HEK293 (cell line): ENCODE measurements at regions not wholly inside any gene's neighbourhood (a gene's known extent, or its start where the extent isn't known, plus 50 kb on each side); places are given as distances from the start of the nearest gene placed in this dataset.

Experiments used
- CTCF ChIA-PET: fragments of 350-600 bp; formaldehyde crosslinking; extraction: SDS; loops from one replicate; lab custom pipeline; 2021; ENCODE audit warnings: antibody characterized with exemption; lab: Yijun Ruan, JAX
- POLR2A ChIA-PET: fragments of 300-600 bp; formaldehyde crosslinking; extraction: SDS; loops from one replicate; lab custom pipeline; 2020; ENCODE audit warnings: antibody characterized with exemption, inconsistent platforms; lab: Yijun Ruan, JAX
- H3K27ac ChIP-seq: fragments of 200-500 bp; sonication (Bioruptor generic); 2 replicates; pipeline ENCODE4 v1.5.1; 2014; ENCODE audit warnings: low read depth, low read length, control low read depth, inconsistent platforms; ENCODE audit errors: extremely low read depth
- H3K36me3 ChIP-seq, 2 experiments: fragments of 200-500 bp in 1 of 2; sonication (Bioruptor generic) in 1 of 2; 1 replicate in 1 of 2; 2 replicates in 1 of 2; pipeline ENCODE4 v1.5.1; 2014 to 2017; ENCODE audit warnings: inconsistent platforms in 2 of 2, low read length in 2 of 2; ENCODE audit not compliant: control insufficient read depth in 2 of 2, insufficient read depth in 1 of 2
- H3K4me1 ChIP-seq: fragments of 200-500 bp; sonication (Bioruptor generic); 2 replicates; pipeline ENCODE4 v1.5.1; 2014; ENCODE audit warnings: mild to moderate bottlenecking, low read length, inconsistent platforms; ENCODE audit not compliant: control insufficient read depth, insufficient read depth
- H3K4me3 ChIP-seq: 2 replicates; pipeline ENCODE4 v1.5.1; 2011; ENCODE audit warnings: low read depth, mild to moderate bottlenecking, control low read depth, low read length, moderate library complexity
- H3K9me3 ChIP-seq: fragments of 200-500 bp; sonication (Bioruptor generic); 2 replicates; pipeline ENCODE4 v1.5.1; 2014; ENCODE audit warnings: low read depth, low read length, inconsistent platforms; ENCODE audit not compliant: control insufficient read depth, insufficient read depth
- ELK4 ChIP-seq: IDR thresholded peaks from 2 replicates; pipeline ENCODE4 v1.6.1; 2011; ENCODE audit warnings: mild to moderate bottlenecking, low read depth, low read length, borderline replicate concordance
- IKZF3 ChIP-seq: fragments of 450-650 bp; IDR thresholded peaks from 2 replicates; pipeline ENCODE4 v1.5.0; 2018; ENCODE audit warnings: missing biosample characterization, mild to moderate bottlenecking, missing genetic modification characterization, moderate library complexity
- PRDM1 ChIP-seq: fragments of 450-650 bp; formaldehyde crosslinking; IDR thresholded peaks from 2 replicates; pipeline ENCODE4; 2016; ENCODE audit warnings: missing biosample characterization, missing genetic modification characterization
- SALL2 ChIP-seq: fragments of 450-650 bp; formaldehyde crosslinking; IDR thresholded peaks from 2 replicates; pipeline ENCODE4 v1.5.0; 2017; ENCODE audit warnings: missing biosample characterization, mild to moderate bottlenecking, missing genetic modification characterization, borderline replicate concordance
- SCRT2 ChIP-seq: fragments of 450-650 bp; formaldehyde crosslinking; IDR thresholded peaks from 2 replicates; pipeline ENCODE4 v1.5.1; 2016; ENCODE audit warnings: missing biosample characterization, missing genetic modification characterization
- ZBTB44 ChIP-seq: fragments of 450-650 bp; IDR thresholded peaks from 2 replicates; pipeline ENCODE4 v1.5.1; 2018; ENCODE audit warnings: missing biosample characterization, mild to moderate bottlenecking, missing genetic modification characterization
- ZNF223 ChIP-seq: fragments of 450-650 bp; formaldehyde crosslinking; IDR thresholded peaks from 2 replicates; pipeline ENCODE4 v1.5.1; 2016; ENCODE audit warnings: missing biosample characterization, missing genetic modification characterization
- ZNF292 ChIP-seq: fragments of 450-650 bp; formaldehyde crosslinking; IDR thresholded peaks from 2 replicates; pipeline ENCODE4 v1.5.1; 2016; ENCODE audit warnings: low read depth, missing biosample characterization, missing genetic modification characterization, borderline replicate concordance
- ZNF398 ChIP-seq: fragments of 450-650 bp; formaldehyde crosslinking; IDR thresholded peaks from 2 replicates; pipeline ENCODE4 v1.5.1; 2017; ENCODE audit warnings: missing biosample characterization, missing genetic modification characterization
- ZNF449 ChIP-seq: fragments of 450-650 bp; formaldehyde crosslinking; IDR thresholded peaks from 2 replicates; pipeline ENCODE4 v1.5.1; 2017; ENCODE audit warnings: missing biosample characterization, mild to moderate bottlenecking, missing genetic modification characterization, moderate library complexity
- ZNF473 ChIP-seq: fragments of 450-650 bp; formaldehyde crosslinking; IDR thresholded peaks from 2 replicates; pipeline ENCODE4 v1.5.1; 2017; ENCODE audit warnings: missing biosample characterization, missing genetic modification characterization
- ZNF510 ChIP-seq: fragments of 450-650 bp; formaldehyde crosslinking; IDR thresholded peaks from 2 replicates; pipeline ENCODE4 v1.5.1; 2018; ENCODE audit warnings: mild to moderate bottlenecking, missing genetic modification characterization, missing biosample characterization; ENCODE audit not compliant: insufficient replicate concordance
- ZNF580 ChIP-seq: fragments of 450-650 bp; formaldehyde crosslinking; IDR thresholded peaks from 2 replicates; pipeline ENCODE4 v1.5.1; 2016; ENCODE audit warnings: missing biosample characterization, missing genetic modification characterization
- ZNF600 ChIP-seq: fragments of 450-650 bp; formaldehyde crosslinking; IDR thresholded peaks from 2 replicates; pipeline ENCODE4 v1.5.1; 2016; ENCODE audit warnings: missing biosample characterization, missing genetic modification characterization
- ZNF654 ChIP-seq: fragments of 450-650 bp; formaldehyde crosslinking; IDR thresholded peaks from 2 replicates; pipeline ENCODE4 v1.5.1; 2016; ENCODE audit warnings: low read depth, missing biosample characterization, missing genetic modification characterization
- ZNF701 ChIP-seq: fragments of 450-650 bp; formaldehyde crosslinking; IDR thresholded peaks from 2 replicates; pipeline ENCODE4 v1.5.1; 2016; ENCODE audit warnings: missing biosample characterization, missing genetic modification characterization
- ZNF76 ChIP-seq: fragments of 450-650 bp; formaldehyde crosslinking; IDR thresholded peaks from 2 replicates; pipeline ENCODE4; 2016; ENCODE audit warnings: low read depth, missing biosample characterization, missing genetic modification characterization, borderline replicate concordance
- ZNF768 ChIP-seq: fragments of 450-650 bp; formaldehyde crosslinking; IDR thresholded peaks from 2 replicates; pipeline ENCODE4 v1.5.1; 2018; ENCODE audit warnings: missing biosample characterization, mild to moderate bottlenecking, missing genetic modification characterization
- ZNF792 ChIP-seq: fragments of 450-650 bp; formaldehyde crosslinking; IDR thresholded peaks from 2 replicates; pipeline ENCODE4 v1.5.1; 2016; ENCODE audit warnings: missing biosample characterization, missing genetic modification characterization
- ZSCAN16 ChIP-seq: fragments of 450-650 bp; formaldehyde crosslinking; IDR thresholded peaks from 2 replicates; pipeline ENCODE4 v1.5.1; 2016; ENCODE audit warnings: missing biosample characterization, missing genetic modification characterization
- TF ChIP-seq, protein P1 (sequence below): fragments of 450-650 bp; formaldehyde crosslinking; IDR thresholded peaks from 2 replicates; pipeline ENCODE4 v1.5.1; 2016; ENCODE audit warnings: missing biosample characterization, missing genetic modification characterization
- TF ChIP-seq, protein P2 (sequence below): fragments of 450-650 bp; IDR thresholded peaks from 2 replicates; pipeline ENCODE4 v1.5.1; 2018; ENCODE audit warnings: missing biosample characterization, missing genetic modification characterization
- TF ChIP-seq, protein P3 (sequence below): fragments of 450-650 bp; formaldehyde crosslinking; IDR thresholded peaks from 2 replicates; pipeline ENCODE4 v1.5.1; 2017; ENCODE audit warnings: missing biosample characterization, missing genetic modification characterization

GRCh38 chr11:38759394-38759793 is 2161.4 kb upstream of the RAG2 start:
- H3K27ac ChIP-seq, result no peak overlapping the region
- POLR2A ChIA-PET, result no interaction called here
- no peaks in the 10 kb centered on the region for H3K9me3 ChIP-seq
- no peaks in the 10 kb centered on the region for H3K36me3 ChIP-seq
- no peak overlapping the region for H3K4me3 ChIP-seq
- TF ChIP-seq ZNF223 (no peak), SCRT2 (no peak), ZNF580 (tag by site-specific recombination) (no peak), ZNF398 (no peak), ZNF449 (tag by site-specific recombination) (no peak), ZNF473 (tag by site-specific recombination) (no peak), ZSCAN16 (tag by site-specific recombination) (no peak), ZNF292 (no peak)
- TF ChIP-seq, protein P1, sequence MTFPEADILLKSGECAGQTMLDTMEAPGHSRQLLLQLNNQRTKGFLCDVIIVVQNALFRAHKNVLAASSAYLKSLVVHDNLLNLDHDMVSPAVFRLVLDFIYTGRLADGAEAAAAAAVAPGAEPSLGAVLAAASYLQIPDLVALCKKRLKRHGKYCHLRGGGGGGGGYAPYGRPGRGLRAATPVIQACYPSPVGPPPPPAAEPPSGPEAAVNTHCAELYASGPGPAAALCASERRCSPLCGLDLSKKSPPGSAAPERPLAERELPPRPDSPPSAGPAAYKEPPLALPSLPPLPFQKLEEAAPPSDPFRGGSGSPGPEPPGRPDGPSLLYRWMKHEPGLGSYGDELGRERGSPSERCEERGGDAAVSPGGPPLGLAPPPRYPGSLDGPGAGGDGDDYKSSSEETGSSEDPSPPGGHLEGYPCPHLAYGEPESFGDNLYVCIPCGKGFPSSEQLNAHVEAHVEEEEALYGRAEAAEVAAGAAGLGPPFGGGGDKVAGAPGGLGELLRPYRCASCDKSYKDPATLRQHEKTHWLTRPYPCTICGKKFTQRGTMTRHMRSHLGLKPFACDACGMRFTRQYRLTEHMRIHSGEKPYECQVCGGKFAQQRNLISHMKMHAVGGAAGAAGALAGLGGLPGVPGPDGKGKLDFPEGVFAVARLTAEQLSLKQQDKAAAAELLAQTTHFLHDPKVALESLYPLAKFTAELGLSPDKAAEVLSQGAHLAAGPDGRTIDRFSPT (tag by site-specific recombination), result no peak
- TF ChIP-seq, protein P2, sequence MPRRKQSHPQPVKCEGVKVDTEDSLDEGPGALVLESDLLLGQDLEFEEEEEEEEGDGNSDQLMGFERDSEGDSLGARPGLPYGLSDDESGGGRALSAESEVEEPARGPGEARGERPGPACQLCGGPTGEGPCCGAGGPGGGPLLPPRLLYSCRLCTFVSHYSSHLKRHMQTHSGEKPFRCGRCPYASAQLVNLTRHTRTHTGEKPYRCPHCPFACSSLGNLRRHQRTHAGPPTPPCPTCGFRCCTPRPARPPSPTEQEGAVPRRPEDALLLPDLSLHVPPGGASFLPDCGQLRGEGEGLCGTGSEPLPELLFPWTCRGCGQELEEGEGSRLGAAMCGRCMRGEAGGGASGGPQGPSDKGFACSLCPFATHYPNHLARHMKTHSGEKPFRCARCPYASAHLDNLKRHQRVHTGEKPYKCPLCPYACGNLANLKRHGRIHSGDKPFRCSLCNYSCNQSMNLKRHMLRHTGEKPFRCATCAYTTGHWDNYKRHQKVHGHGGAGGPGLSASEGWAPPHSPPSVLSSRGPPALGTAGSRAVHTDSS (tag by site-specific recombination), result no peak
- TF ChIP-seq, all 188 proteins: peak for 0
- H3K4me1 ChIP-seq, result no peaks in the 10 kb centered on the region
- CTCF ChIA-PET, result no interaction called here

GRCh38 chr11:38756537-38756936 is 2158.5 kb upstream of the RAG2 start:
- H3K27ac ChIP-seq, result no peak overlapping the region

GRCh38 chr11:38751421-38751820 is 2153.4 kb upstream of the RAG2 start:
- ChIA-PET POLR2A (no interaction called here), CTCF (no interaction called here)
- Histone ChIP-seq H3K4me1 (no peaks in the 10 kb centered on the region), H3K27ac (no peak overlapping the region), H3K36me3 (no peaks in the 10 kb centered on the region), H3K4me3 (no peak overlapping the region), H3K9me3 (no peaks in the 10 kb centered on the region)
- no peak for TF ChIP-seq ELK4
- no peak for TF ChIP-seq ZNF76 (tag by site-specific recombination)
- TF ChIP-seq ZBTB44 (tag by site-specific recombination), result no peak
- no peak for TF ChIP-seq ZNF600 (tag by site-specific recombination)
- no peak for TF ChIP-seq PRDM1 (tag by site-specific recombination)
- TF ChIP-seq ZNF510, result no peak
- no peak for TF ChIP-seq SALL2 (tag by site-specific recombination)
- TF ChIP-seq ZNF654 (tag by site-specific recombination), result no peak

More at GRCh38 chr11:38756537-38756936, 2158.5 kb upstream of the RAG2 start:
- Histone ChIP-seq H3K9me3 (no peaks in the 10 kb centered on the region), H3K4me1 (no peaks in the 10 kb centered on the region), H3K36me3 (no peaks in the 10 kb centered on the region), H3K4me3 (no peak overlapping the region)
- ChIA-PET CTCF (no interaction called here), POLR2A (no interaction called here)
- TF ChIP-seq ZNF792 (no peak), ZNF701 (no peak), ZNF768 (tag by site-specific recombination) (no peak), IKZF3 (tag by site-specific recombination) (no peak)
- TF ChIP-seq, protein P3, sequence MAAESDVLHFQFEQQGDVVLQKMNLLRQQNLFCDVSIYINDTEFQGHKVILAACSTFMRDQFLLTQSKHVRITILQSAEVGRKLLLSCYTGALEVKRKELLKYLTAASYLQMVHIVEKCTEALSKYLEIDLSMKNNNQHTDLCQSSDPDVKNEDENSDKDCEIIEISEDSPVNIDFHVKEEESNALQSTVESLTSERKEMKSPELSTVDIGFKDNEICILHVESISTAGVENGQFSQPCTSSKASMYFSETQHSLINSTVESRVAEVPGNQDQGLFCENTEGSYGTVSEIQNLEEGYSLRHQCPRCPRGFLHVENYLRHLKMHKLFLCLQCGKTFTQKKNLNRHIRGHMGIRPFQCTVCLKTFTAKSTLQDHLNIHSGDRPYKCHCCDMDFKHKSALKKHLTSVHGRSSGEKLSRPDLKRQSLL (tag by site-specific recombination), result no peak
